ENCODE measurements at regions not wholly inside any gene's neighbourhood (a gene's known extent, or its start where the extent isn't known, plus 50 kb on each side); places are given as distances from the start of the nearest gene placed in this dataset.
A peak's percentile ranks its signal among the peaks of the same experiment; 100 is the strongest.

DNA sequence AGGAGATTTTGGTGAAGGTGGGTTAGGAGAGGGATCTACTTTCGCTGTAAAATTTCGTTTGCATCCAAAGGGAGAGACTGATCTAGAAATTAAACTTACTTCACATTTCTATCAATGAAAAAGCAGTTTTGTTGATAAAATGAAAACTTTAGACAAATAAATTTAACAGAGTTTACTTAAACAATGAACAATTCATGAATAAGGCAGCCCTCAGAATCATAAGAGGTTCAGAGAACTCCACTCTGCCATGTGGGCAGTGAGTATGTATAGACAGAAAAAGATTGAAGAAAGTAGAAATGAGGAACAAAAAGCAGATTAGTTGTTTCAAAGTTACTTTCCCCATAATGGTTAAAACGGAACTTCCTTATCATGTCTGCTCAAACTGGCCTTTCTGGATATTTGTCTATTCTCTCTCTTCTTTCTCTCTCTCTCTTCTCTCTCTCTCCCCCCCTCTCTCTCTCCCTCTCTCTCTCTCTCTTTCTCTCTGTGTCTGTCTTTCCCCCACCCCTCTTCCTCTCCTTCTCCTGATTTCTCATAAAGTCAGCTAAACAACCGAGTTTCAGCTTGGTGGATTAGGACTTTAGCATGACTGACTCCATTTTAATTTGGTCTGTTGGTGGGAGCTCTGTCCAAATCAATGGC, 248.9 kb downstream of the TJP1 start:
- Histone ChIP-seq H3K36me3 (no peaks in the 10 kb centered on the region), H3K4me1 (no peaks in the 10 kb centered on the region), H3K27ac (no peak overlapping the region), H3K9me3 (replicated peaks) (no peaks in the 10 kb centered on the region), H3K27me3 (no peaks in the 10 kb centered on the region), H3K4me3 (no peak overlapping the region)
- no peak for DNase-seq

DNA sequence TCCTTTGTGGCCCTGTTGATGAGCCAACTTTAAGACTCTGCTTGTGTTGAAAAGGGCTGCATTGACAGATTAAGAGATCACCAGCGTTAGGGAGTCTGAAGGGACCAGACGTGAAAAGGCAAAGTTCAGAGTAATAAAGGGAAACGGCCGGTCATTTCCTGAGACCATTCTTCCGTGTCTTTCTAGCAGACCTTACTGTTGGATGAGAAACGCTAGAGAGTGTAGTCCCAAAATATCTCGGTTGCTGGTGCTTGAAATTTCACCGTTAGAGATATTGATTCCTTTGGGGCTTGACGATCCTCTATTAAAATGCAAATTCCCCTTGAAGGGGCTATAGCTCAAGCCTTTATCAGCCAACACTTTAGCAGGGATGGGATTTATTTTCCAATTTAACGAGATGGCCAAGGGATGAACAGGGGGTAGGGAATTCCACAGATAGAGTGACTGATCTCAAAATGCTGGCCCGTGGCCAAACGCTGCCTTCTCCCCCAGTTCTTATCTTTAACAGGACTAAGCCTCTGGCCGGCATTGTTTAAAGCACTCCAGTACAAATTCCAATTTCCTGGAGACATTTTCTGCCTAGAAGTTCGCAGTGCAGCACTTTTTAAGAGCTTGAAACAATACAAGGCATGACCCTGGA, 250.4 kb downstream of the TJP1 start:
- Histone ChIP-seq H3K27ac (no peak overlapping the region), H3K4me1 (no peaks in the 10 kb centered on the region), H3K4me3 (no peak overlapping the region), H3K36me3 (no peaks in the 10 kb centered on the region), H3K9me3 (replicated peaks) (no peaks in the 10 kb centered on the region), H3K27me3 (no peaks in the 10 kb centered on the region)
- peak in 1 of 2 experiments; percentile 24 for DNase-seq

DNA sequence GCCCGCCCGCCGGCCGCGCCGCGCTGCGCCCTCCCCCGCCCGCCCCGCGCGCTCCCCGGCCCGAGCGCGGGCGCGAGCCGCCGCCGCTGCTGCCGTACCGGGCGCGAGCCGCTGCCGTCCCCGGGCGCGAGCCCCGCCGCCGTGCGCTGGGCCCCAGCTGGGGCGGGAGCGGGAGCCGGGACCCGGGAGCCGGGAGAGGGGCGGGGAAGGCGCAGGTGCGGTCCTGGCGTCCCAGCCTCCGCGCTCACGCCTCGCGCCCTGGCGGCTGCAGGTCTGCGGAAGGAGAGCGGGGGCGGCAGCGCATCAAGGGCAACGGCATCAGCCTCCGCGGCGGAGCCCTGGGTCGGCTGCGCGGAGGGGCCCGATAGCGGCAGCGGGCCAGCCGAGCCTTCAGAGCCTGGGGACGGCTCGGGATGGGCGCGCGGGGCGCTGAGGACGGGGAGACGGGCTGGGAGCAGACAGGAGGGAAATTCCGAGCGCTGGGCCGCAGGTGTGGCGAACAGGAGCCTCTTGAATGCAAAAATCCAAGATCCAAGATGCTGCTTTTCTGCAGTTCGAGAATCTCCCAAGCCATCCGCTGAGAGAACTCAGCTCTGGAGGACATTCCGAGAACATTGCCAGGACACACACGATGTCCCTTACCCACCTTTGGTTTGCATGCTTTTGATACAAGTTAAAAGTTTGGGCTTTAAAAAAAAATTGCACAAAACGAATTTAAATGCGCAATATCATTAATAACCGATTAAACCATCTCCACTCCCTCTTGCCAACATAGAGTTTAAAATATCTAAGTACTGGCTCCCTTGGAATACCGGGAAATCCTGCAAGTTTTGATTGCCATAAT, 251.1 kb downstream of the TJP1 start:
- Histone ChIP-seq H3K4me3 (no peak overlapping the region), H3K27me3 (no peaks in the 10 kb centered on the region), H3K9me3 (replicated peaks) (no peaks in the 10 kb centered on the region), H3K27ac (no peak overlapping the region), H3K4me1 (no peaks in the 10 kb centered on the region), H3K36me3 (no peaks in the 10 kb centered on the region)
- no peak for DNase-seq

DNA sequence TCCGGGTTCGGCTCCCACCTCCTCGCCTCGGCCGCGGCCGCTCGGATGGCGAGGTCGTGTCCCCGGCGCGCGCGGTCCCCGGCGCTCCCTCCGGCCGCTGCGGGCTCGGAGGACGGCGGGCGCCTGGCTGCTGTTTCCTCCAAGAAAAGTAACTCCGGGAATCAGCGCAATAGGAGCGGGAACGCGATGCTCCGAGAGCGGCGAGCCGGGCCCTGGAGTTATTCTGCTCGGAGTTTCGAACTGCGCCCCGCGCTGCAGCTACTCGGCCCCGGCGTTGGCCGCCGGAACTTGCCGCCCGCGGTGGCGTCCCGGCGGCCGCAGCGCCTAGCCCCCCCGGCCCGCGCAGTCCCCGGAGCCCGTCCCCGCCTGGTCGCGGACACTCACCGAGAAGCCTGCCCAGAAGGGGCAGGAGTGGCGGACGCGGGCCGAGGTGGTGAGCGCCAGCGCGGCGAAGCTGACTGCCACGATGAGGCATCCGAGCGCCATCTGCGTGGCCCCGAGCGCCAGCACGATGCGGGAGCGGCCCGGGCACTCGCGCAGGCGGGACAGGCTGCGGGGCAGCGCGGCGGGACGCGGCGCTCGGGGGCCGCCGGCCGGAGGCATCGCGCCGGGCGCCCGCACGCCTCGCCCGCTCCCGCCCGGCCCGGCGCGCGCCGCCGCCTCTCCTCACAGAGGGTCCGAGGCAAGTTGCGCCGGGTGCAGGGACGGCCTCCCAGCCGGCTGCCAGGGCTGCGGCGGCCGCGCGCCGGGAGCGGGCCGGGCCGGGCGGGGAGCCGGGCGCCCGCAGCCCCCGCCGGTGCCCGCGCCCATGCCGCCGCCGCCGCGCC, 251.9 kb downstream of the TJP1 start:
- Histone ChIP-seq H3K27me3 (no peaks in the 10 kb centered on the region), H3K36me3 (no peaks in the 10 kb centered on the region), H3K9me3 (replicated peaks) (no peaks in the 10 kb centered on the region), H3K4me3 (peak overlapping the region; percentile 37), H3K27ac (no peak overlapping the region), H3K4me1 (no peaks in the 10 kb centered on the region)
- DNase-seq = no peak

DNA sequence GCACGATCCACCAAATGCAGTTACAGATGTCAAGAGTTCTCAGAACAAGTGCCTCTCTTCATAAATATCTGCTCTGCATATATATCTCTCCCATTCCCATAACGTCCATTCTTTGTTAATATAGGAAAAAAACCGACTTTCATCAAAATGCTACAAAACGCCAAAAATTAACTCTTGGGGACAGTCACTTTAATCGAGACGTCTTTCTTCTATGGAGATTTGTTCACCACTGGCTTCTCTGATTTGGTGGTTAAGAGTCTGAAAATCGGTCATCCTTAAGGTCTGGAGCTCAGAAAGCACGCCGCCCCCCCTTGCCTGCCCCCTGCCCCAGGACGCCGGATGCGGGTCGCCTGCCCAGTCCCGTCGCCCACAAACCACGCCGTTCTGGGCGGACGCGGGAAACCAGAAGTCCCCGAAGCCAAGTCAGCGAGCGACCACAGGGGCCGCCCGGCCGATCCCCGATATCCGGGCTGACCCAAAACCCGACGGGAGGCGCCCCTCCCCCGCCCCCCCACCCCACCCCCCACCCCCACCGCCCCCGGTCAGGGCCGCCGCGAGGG, 252.7 kb downstream of the TJP1 start:
- Histone ChIP-seq H3K4me1 (no peaks in the 10 kb centered on the region), H3K4me3 (no peak overlapping the region), H3K27ac (no peak overlapping the region), H3K27me3 (no peaks in the 10 kb centered on the region), H3K36me3 (no peaks in the 10 kb centered on the region), H3K9me3 (replicated peaks) (no peaks in the 10 kb centered on the region)
- DNase-seq = no peak

DNA sequence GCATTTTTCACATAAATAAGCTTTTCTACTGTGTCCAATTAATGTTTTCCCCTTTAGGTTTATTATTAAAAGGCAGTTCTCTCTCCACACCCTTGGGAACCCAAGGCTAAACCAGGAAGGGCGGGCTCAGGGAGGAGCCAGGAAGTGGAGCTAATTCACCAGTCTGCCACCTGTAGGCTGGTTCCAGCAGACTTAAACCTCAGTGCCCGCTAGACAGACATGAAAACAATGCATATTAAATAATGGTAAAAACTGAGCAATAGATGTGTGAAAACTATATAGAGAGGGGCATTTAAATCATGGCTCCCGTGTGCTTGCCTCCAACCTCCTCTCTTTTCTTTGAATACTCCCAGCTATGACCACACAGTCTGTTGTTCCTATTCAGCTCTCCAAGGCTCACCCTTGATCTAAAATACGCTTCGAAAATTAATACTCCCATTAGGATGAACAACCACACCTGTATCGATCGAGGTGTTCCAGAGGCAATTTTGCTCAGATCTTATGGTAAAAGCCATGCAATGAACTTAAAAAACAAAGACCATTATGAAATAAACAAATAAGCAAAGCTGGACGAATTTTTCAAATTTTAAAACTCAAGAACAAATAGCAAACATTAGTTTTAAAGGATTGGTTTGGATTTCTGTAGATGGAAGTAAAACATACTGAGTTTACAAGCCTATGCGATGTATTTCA, 253.3 kb downstream of the TJP1 start:
- Histone ChIP-seq H3K36me3 (no peaks in the 10 kb centered on the region), H3K27me3 (no peaks in the 10 kb centered on the region), H3K27ac (no peak overlapping the region), H3K4me1 (no peaks in the 10 kb centered on the region), H3K9me3 (replicated peaks) (no peaks in the 10 kb centered on the region), H3K4me3 (no peak overlapping the region)
- no peak for DNase-seq

DNA sequence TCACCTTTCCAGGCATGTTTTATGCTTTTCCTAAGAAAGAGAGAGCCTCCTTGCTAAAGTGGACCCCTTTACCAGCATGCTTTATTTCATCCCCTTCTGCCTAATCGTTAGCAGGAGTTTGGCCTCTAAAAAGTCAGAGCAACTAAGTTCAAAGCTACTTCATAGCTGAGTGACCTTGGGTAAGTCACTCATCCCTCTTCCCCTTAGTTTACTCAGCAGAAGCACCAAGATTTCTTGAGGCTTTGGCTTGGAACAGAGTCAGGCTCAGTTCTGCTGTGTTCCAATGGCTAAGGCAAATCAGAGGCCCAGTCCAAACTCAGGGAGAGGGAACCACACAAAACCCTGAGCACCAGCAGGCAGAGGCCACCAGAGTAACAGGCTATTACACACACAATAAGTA, 254.9 kb downstream of the TJP1 start:
- Histone ChIP-seq H3K4me3 (no peak overlapping the region), H3K27ac (no peak overlapping the region), H3K36me3 (no peaks in the 10 kb centered on the region), H3K9me3 (replicated peaks) (no peaks in the 10 kb centered on the region), H3K4me1 (no peaks in the 10 kb centered on the region), H3K27me3 (no peaks in the 10 kb centered on the region)
- no peak for DNase-seq

DNA sequence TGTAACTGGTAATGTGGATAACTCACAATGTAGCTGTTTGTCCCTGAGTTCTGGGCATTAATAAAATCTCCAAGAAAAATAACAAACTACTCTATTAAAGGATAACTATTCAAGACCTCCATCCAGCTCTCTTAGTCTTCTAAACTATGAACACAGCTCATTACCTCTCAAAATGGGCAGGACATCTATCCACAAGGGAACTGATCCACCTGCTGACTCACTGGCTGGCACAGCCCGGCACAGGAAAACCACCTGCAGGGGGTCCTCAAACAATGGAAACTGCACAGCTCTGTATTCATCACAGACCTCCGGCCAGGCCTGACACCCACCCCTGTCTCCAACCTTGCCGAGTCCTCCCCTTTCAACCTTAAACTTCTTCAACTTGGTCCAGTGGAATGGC, 255.4 kb downstream of the TJP1 start:
- no peak for DNase-seq
- Histone ChIP-seq H3K9me3 (replicated peaks) (no peaks in the 10 kb centered on the region), H3K36me3 (no peaks in the 10 kb centered on the region), H3K4me3 (no peak overlapping the region), H3K27me3 (no peaks in the 10 kb centered on the region), H3K4me1 (no peaks in the 10 kb centered on the region), H3K27ac (no peak overlapping the region)

DNA sequence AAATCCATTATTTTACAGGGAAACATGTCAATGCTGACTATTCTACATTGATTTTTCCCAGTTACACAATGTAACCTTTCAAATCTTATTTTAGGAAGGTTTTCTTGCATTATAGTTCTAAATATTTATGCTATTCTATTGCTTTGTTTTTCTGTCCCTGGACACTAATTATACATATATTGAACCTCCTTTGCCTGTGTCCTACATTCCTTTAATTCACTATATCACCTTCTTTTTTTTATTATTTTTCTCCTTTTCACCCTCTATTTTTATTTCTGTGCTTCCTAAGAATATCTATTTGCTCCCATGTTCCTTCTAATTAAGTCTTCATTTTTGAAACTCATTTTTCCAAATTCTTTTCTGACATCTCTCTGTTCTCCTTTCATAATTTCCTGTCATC, 259.2 kb downstream of the TJP1 start:
- no peaks in the 10 kb centered on the region for H3K36me3 ChIP-seq

DNA sequence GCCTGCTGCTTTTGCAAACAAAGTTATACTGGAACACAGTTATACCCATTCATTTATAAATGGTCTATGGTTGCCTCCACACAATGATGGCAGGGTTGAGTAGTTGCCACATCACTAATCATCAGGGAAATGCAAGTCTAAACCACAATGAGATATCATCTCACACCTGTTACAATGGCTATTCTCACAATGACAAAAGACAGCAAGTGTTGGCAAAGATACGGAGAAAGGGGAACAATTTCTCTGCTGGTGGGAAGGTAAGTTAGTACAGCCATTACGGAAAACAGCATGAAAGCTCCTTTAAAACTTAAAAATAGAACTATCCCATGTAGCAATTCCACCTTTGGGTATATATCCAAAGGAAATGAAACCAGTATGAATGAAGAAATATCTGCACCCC, 261.4 kb downstream of the TJP1 start:
- Histone ChIP-seq H3K4me1 (peaks cover 4% of the 10 kb centered on the region; the same call in 1 of the 2 replicates), H3K27ac (peak overlapping the region; percentile 57), H3K4me3 (no peak overlapping the region), H3K36me3 (no peaks in the 10 kb centered on the region), H3K27me3 (no peaks in the 10 kb centered on the region), H3K9me3 (replicated peaks) (no peaks in the 10 kb centered on the region)
- peak in 1 of 2 experiments; percentile 53 for DNase-seq

More for the DNA sequence above, 259.2 kb downstream of the TJP1 start:
- no peaks in the 10 kb centered on the region for H3K27me3 ChIP-seq
- DNase-seq = no peak
- H3K4me1 ChIP-seq = peaks cover 4% of the 10 kb centered on the region; the same call in 1 of the 2 replicates
- no peak overlapping the region for H3K4me3 ChIP-seq
- H3K9me3 ChIP-seq (replicated peaks) = no peaks in the 10 kb centered on the region
- no peak overlapping the region for H3K27ac ChIP-seq

DNA sequence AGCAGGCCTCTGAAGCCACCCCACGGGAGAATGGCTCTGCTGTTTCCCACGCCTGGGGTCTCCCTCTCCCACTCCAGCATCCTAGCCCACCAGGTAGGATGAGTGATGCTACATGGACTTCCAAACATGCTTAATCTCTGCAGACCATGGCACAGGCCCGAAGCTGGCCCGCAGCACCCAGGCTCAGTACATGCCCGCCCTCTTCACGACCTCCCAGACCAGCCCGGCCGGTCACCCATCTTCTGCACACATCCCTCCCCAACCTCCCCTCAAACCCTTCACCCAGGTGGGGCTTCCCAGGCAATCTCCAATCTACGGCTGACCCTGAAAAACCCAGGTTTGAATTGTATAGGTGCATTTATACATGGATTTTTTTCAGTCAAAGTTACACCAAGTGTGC, 264.0 kb downstream of the TJP1 start:
- DNase-seq = no peak
- H3K27me3 ChIP-seq = no peaks in the 10 kb centered on the region
- H3K4me3 ChIP-seq = no peak overlapping the region
- H3K27ac ChIP-seq = no peak overlapping the region
- H3K4me1 ChIP-seq = peaks cover 4% of the 10 kb centered on the region; the same call in 1 of the 2 replicates
- no peaks in the 10 kb centered on the region for H3K36me3 ChIP-seq
- no peaks in the 10 kb centered on the region for H3K9me3 ChIP-seq (replicated peaks)

DNA sequence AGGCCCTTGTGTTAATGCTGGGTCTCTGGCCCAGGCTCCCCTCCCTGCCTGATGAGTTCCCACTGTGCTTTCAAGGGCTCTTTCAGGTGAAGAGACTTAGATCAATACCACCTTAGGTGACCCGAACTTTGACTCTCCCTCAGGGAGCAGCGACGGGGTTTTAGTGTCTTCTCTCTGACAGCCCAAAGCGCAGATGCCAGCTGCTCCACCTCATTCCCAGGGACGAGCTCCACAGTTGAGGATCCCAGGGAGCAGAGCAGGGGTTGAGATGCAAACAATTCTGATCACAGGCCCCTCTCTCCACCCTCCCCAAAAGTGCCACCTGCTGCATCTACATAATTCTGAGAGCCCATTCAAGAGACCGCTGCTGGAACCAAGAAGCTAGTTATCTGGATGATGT, 265.1 kb downstream of the TJP1 start:
- no peak for DNase-seq
- Histone ChIP-seq H3K9me3 (replicated peaks) (no peaks in the 10 kb centered on the region), H3K4me3 (no peak overlapping the region), H3K27me3 (no peaks in the 10 kb centered on the region), H3K36me3 (no peaks in the 10 kb centered on the region), H3K4me1 (peaks cover 4% of the 10 kb centered on the region; the same call in 1 of the 2 replicates), H3K27ac (no peak overlapping the region)

DNA sequence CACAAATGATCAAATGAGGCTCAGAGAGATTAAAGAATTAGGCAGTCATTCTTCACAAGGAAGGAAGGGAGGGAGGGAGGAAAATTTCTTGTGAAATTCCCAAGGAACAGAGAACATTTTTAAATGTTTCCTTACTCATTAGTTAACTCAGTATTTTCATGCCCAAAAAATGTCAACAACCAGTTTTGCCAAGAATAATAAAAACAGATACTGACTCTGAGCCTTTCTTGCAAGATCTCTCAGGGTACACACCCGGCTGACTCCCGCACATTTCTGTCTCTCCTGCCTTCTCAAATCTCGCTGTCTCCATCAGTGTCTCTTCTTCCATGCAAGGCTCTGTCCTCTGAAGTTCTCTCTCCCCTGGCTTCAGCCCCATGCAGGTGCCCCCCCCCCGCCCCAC, 265.9 kb downstream of the TJP1 start:
- no peaks in the 10 kb centered on the region for H3K36me3 ChIP-seq
- H3K4me3 ChIP-seq = no peak overlapping the region

DNA sequence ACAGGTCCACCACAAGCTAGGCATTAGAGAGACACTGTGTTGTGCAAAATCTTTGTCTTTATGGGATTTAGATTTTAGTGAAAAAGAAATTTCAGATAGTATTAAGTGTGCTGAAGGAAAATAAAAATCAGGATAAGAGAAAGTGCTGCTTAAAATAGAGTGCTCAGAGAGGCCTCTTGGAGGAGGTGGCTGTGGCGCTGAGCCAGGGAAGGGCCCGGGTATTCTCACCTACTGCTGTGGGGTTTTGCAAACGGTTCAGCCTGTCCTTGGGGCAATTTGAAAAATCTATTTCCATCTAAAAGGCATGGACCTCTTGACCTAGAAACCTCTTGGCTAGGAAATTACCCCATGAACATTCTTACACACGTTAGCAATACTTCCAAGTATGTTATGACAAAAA, 267.7 kb downstream of the TJP1 start:
- H3K36me3 ChIP-seq = no peaks in the 10 kb centered on the region

More for the DNA sequence above, 265.9 kb downstream of the TJP1 start:
- H3K4me1 ChIP-seq = peaks cover 4% of the 10 kb centered on the region; the same call in 1 of the 2 replicates
- no peaks in the 10 kb centered on the region for H3K27me3 ChIP-seq
- no peaks in the 10 kb centered on the region for H3K9me3 ChIP-seq (replicated peaks)
- H3K27ac ChIP-seq = no peak overlapping the region
- DNase-seq = no peak

More for the DNA sequence above, 267.7 kb downstream of the TJP1 start:
- Histone ChIP-seq H3K4me1 (no peaks in the 10 kb centered on the region), H3K4me3 (no peak overlapping the region), H3K27me3 (no peaks in the 10 kb centered on the region), H3K9me3 (replicated peaks) (no peaks in the 10 kb centered on the region), H3K27ac (no peak overlapping the region)
- DNase-seq = no peak

Measured in SJCRH30 (cell line).